Sigmoid colon (tissue), 6 donors: ENCODE measurements at regions not wholly inside any gene's neighbourhood (a gene's known extent, or its start where the extent isn't known, plus 50 kb on each side); places are given as distances from the start of the nearest gene placed in this dataset.

Experiments
- DNase-seq: peaks from one replicate; pipeline ENCODE4 v3.0.0-alpha.2; 2019
- H3K27ac ChIP-seq, 4 donors: fragments of 200-600 bp; sonication (generic); one replicate each; pipeline ENCODE4 v1.5.1; 2016 to 2019; ENCODE audit warnings: mild to moderate bottlenecking in 1 of 4
- H3K27me3 ChIP-seq, 3 donors: fragments of 200-600 bp; sonication (generic); one replicate each; pipeline ENCODE4 v1.5.1; 2019; ENCODE audit warnings: mild to moderate bottlenecking in 1 of 3
- H3K36me3 ChIP-seq, 4 donors: fragments of 200-600 bp; sonication (generic); one replicate each; pipeline ENCODE4 v1.5.1; 2016 to 2019
- H3K4me1 ChIP-seq, 4 donors: fragments of 200-600 bp; sonication (generic); one replicate each; pipeline ENCODE4 v1.5.1; 2017 to 2019
- H3K4me3 ChIP-seq, 4 donors: fragments of 200-600 bp; sonication (generic); one replicate each; pipeline ENCODE4 v1.5.1; 2017 to 2019; ENCODE audit warnings: mild to moderate bottlenecking in 2 of 4, moderate library complexity in 1 of 4
- H3K9me3 ChIP-seq, 4 donors: fragments of 200-600 bp in 3 of 4; sonication (generic) in 3 of 4; one replicate each; pipeline versions ENCODE4 v1.5.1 to v1.6.1; 2013 to 2019
- CTCF ChIP-seq, 4 experiments: fragments of 450-650 bp in 3 of 4; fragments of 200-600 bp in 1 of 4; IDR thresholded peaks; one replicate each; pipeline ENCODE4 v1.5.1; 2016 to 2019; ENCODE audit warnings: antibody characterized with exemption in 4 of 4, mild to moderate bottlenecking in 3 of 4, moderate library complexity in 2 of 4
- EP300 ChIP-seq, 4 donors: sonication (generic); formaldehyde crosslinking; IDR thresholded peaks; one replicate each; pipeline ENCODE4 v1.6.1; 2017; ENCODE audit warnings: antibody characterized with exemption in 4 of 4
- POLR2A ChIP-seq, 2 donors: fragments of 450-650 bp; IDR thresholded peaks; one replicate each; pipeline ENCODE4 v1.6.1; 2016; ENCODE audit warnings: antibody characterized with exemption in 2 of 2, mild to moderate bottlenecking in 2 of 2, moderate library complexity in 2 of 2
- POLR2AphosphoS5 ChIP-seq, 4 donors: sonication (generic); formaldehyde crosslinking; IDR thresholded peaks; one replicate each; pipeline ENCODE4 v1.6.1; 2017; ENCODE audit warnings: antibody characterized with exemption in 4 of 4
- WGBS, 2 donors: extraction: QIAGEN DNeasy Blood & Tissue Kit; methylation state at CpG; one replicate each; pipeline ENCODE4 v1.1.7; 2013; 5-methylcytosine and 5-hydroxymethylcytosine counted together
- intact Hi-C: fragments of 100-400 bp; cut with DNase I; formaldehyde crosslinking; loops from one replicate; pipeline ENCODE4 v1.15.1; 2023
- donor health status: healthy with polysubstance abuse.
- donor health status: healthy.

DNA sequence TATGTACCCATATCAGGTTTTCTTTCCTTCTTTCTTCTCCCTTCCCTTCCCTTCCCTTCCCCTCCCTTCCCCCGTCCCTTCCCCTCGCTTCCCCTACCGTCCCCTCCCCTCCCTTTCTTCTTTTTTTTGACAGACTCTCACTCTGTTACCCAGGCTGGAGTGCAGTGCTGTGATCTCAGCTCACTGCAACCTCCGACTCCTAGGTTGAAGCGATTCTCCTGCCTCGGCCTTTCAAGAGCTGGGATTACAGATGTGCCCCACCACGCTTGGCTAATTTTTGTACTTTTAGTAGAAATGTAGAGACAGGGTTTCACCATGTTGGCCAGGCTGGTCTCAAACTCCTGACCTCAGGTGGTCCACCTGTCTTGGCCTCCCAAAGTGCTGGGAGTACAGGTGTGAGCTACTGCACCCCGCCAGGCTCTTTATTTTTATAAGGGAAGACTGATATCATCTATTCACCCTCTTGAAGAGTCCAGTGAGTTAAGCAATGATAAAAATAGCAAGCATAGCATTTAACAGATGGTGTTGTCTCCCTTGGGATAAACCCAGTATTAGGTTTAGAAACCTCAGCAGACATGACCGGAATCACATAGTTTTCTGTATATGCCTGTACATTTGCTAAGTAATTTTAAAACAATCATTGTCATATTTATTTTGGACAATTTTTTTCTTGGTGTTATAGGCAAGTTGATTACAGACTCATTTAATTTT is 888.4 kb downstream of the TRIB2 start:
- H3K4me1 ChIP-seq: no peaks in the 10 kb centered on the region
- no peak overlapping the region for H3K27ac ChIP-seq
- intact Hi-C loops: no loop called here
- H3K4me3 ChIP-seq: no peak overlapping the region
- no peaks in the 10 kb centered on the region for H3K36me3 ChIP-seq
- TF ChIP-seq EP300 (IDR thresholded peaks at IDR 0.05): no peak
- TF ChIP-seq POLR2A (IDR thresholded peaks at IDR 0.05): no peak
- TF ChIP-seq CTCF (IDR thresholded peaks at IDR 0.05): no peak
- no peak for TF ChIP-seq POLR2AphosphoS5 (IDR thresholded peaks at IDR 0.05)
- WGBS, 2 donors: 76 to 87% methylated on average over 9 of the region's 9 CpGs
- DNase-seq: no peak
- no peaks in the 10 kb centered on the region for H3K27me3 ChIP-seq
- H3K9me3 ChIP-seq: no peaks in the 10 kb centered on the region

- intact Hi-C loops: no loop called here
- no peaks in the 10 kb centered on the region for H3K27me3 ChIP-seq
- no peaks in the 10 kb centered on the region for H3K9me3 ChIP-seq
- H3K4me1 ChIP-seq: no peaks in the 10 kb centered on the region
- no peaks in the 10 kb centered on the region for H3K36me3 ChIP-seq
- WGBS, 2 donors: 31 to 74% methylated on average over 2 of the region's 2 CpGs
- no peak for TF ChIP-seq EP300 (IDR thresholded peaks at IDR 0.05)
- no peak for TF ChIP-seq POLR2AphosphoS5 (IDR thresholded peaks at IDR 0.05)
- TF ChIP-seq POLR2A (IDR thresholded peaks at IDR 0.05): no peak
- TF ChIP-seq CTCF (IDR thresholded peaks at IDR 0.05): no peak
- no peak overlapping the region for H3K27ac ChIP-seq
- DNase-seq: no peak
- no peak overlapping the region for H3K4me3 ChIP-seq
These were observed 890.4 kb downstream of the TRIB2 start for GRCh38 chr2:13607139-13607538.

DNA sequence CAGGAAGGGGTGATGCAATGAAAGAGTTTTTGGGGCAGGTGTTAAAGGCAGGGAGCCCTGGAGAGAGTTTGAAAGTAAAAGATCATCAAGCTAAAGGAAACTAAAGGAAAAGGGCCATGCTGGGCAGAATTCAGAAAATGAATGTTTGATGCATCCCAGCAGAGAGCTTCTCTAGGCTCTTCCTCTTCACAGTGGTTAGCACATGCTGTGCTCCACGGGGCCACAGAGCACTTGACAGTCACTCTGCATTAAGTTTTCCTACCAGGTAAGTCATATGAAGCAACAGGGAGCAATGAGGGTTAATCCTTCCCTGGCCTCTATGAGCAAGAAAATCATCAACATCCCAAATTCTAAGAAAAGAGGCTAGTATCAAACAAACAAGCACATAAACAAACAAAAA is 895.2 kb downstream of the TRIB2 start:
- intact Hi-C loops: no loop called here
- no peak overlapping the region for H3K27ac ChIP-seq
- no peak for TF ChIP-seq POLR2A (IDR thresholded peaks at IDR 0.05)
- TF ChIP-seq POLR2AphosphoS5 (IDR thresholded peaks at IDR 0.05): no peak
- no peak for TF ChIP-seq EP300 (IDR thresholded peaks at IDR 0.05)
- no peak for TF ChIP-seq CTCF (IDR thresholded peaks at IDR 0.05)
- no peaks in the 10 kb centered on the region for H3K27me3 ChIP-seq
- DNase-seq: no peak
- no peaks in the 10 kb centered on the region for H3K9me3 ChIP-seq
- no peak overlapping the region for H3K4me3 ChIP-seq
- H3K4me1 ChIP-seq: no peaks in the 10 kb centered on the region
- no peaks in the 10 kb centered on the region for H3K36me3 ChIP-seq
- WGBS, 2 donors: 6 to 9% methylated on average over 1 of the region's 1 CpG

GRCh38 chr2:13616059-13616458 is 899.3 kb downstream of the TRIB2 start:
- H3K9me3 ChIP-seq: no peaks in the 10 kb centered on the region
- intact Hi-C loops: no loop called here

More at GRCh38 chr2:13616059-13616458, 899.3 kb downstream of the TRIB2 start:
- peak; percentile 50 for DNase-seq
- Histone ChIP-seq H3K27ac (no peak overlapping the region), H3K27me3 (no peaks in the 10 kb centered on the region), H3K36me3 (no peaks in the 10 kb centered on the region), H3K4me3 (no peak overlapping the region), H3K4me1 (no peaks in the 10 kb centered on the region)
- TF ChIP-seq POLR2A (IDR thresholded peaks at IDR 0.05) (no peak), EP300 (IDR thresholded peaks at IDR 0.05) (no peak), CTCF (IDR thresholded peaks at IDR 0.05) (no peak), POLR2AphosphoS5 (IDR thresholded peaks at IDR 0.05) (no peak)
- WGBS, 2 donors: 95 to 96% methylated on average over 15 of the region's 15 CpGs
